ENCODE measurements at regions not wholly inside any gene's neighbourhood (a gene's known extent, or its start where the extent isn't known, plus 50 kb on each side); places are given as distances from the start of the nearest gene placed in this dataset.

DNA sequence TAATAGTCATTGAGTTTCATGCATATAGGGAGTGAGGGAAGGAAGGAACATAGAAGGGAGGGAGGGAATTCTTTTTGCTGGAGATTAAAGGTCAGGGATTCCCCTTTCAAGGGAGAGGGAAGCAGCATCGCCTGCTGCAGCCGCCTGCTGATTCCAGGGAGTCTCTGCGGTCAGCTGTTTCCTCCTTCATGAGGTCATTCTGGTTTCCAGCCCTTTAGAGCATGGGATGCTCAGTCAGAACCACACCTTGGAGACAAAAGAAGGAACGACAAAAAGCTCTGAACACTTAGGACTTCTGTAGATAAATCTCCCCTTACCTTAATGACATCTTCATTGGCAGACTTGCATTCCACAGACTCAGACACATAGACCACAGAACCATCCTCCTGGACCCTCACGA is 923.0 kb upstream of the TMEM132C start:
- Histone ChIP-seq H3K9me3 (ENCODE audit: low read depth, low read length) (no peaks in the 10 kb centered on the region), H3K4me2 (ENCODE audit: insufficient read depth, low read length) (no peak overlapping the region), H3K4me1 (ENCODE audit: insufficient read depth, low read length) (no peaks in the 10 kb centered on the region), H3K27ac (ENCODE audit: low read depth, low read length) (no peak overlapping the region), H3K79me2 (ENCODE audit: insufficient read depth, low read length) (no peaks in the 10 kb centered on the region), H3K36me3 (ENCODE audit: insufficient read depth, low read length) (no peaks in the 10 kb centered on the region), H3K27me3 (ENCODE audit: insufficient read depth, low read length) (peaks cover 4% of the 10 kb centered on the region), H4K20me1 (ENCODE audit: insufficient read depth, low read length) (no peaks in the 10 kb centered on the region), H2AFZ (ENCODE audit: low read length) (no peak overlapping the region), H3K4me3 (ENCODE audit: insufficient read depth, low read length) (no peak overlapping the region)
- TF ChIP-seq, protein P1, sequence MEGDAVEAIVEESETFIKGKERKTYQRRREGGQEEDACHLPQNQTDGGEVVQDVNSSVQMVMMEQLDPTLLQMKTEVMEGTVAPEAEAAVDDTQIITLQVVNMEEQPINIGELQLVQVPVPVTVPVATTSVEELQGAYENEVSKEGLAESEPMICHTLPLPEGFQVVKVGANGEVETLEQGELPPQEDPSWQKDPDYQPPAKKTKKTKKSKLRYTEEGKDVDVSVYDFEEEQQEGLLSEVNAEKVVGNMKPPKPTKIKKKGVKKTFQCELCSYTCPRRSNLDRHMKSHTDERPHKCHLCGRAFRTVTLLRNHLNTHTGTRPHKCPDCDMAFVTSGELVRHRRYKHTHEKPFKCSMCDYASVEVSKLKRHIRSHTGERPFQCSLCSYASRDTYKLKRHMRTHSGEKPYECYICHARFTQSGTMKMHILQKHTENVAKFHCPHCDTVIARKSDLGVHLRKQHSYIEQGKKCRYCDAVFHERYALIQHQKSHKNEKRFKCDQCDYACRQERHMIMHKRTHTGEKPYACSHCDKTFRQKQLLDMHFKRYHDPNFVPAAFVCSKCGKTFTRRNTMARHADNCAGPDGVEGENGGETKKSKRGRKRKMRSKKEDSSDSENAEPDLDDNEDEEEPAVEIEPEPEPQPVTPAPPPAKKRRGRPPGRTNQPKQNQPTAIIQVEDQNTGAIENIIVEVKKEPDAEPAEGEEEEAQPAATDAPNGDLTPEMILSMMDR (IDR thresholded peaks at IDR 0.05; ENCODE audit: extremely low read depth, low read depth, low read length): no peak
- DNase-seq (ENCODE audit: insufficient read length, low spot score, missing footprints): no peak

DNA sequence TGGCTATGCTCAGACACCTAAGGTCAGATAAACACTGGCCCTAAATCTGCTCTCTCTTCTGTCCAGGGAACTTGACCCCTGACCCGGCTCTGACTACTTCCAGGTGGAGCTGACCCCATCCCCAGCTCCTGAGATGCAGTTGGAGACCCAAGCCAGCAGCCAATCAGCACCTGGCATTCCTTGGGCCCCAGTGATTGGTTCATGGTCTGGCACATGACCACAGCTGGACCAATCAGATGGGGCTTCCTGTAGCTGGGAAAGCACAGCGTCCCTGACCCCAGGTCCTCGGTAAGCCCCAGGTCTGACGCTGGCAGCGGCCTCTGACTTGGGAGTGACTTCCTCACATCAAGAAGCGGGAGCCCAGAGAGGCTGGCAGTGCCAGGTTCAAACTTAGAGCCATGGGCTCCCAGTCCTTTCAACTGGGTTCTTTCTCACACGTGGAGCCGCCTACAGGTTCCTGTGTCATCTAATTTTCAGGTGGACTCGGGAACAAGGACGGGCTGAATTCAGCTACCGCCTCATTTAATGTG is 915.4 kb upstream of the TMEM132C start:
- TF ChIP-seq, protein P1 (IDR thresholded peaks at IDR 0.05; ENCODE audit: extremely low read depth, low read depth, low read length): no peak
- Histone ChIP-seq H3K4me2 (ENCODE audit: insufficient read depth, low read length) (no peak overlapping the region), H3K27me3 (ENCODE audit: insufficient read depth, low read length) (peaks cover 4% of the 10 kb centered on the region), H2AFZ (ENCODE audit: low read length) (no peak overlapping the region), H3K79me2 (ENCODE audit: insufficient read depth, low read length) (no peaks in the 10 kb centered on the region), H3K4me3 (ENCODE audit: insufficient read depth, low read length) (no peak overlapping the region), H4K20me1 (ENCODE audit: insufficient read depth, low read length) (no peaks in the 10 kb centered on the region), H3K27ac (ENCODE audit: low read depth, low read length) (no peak overlapping the region), H3K36me3 (ENCODE audit: insufficient read depth, low read length) (no peaks in the 10 kb centered on the region), H3K9me3 (ENCODE audit: low read depth, low read length) (no peaks in the 10 kb centered on the region), H3K4me1 (ENCODE audit: insufficient read depth, low read length) (no peaks in the 10 kb centered on the region)
- DNase-seq (ENCODE audit: insufficient read length, low spot score, missing footprints): no peak

DNA sequence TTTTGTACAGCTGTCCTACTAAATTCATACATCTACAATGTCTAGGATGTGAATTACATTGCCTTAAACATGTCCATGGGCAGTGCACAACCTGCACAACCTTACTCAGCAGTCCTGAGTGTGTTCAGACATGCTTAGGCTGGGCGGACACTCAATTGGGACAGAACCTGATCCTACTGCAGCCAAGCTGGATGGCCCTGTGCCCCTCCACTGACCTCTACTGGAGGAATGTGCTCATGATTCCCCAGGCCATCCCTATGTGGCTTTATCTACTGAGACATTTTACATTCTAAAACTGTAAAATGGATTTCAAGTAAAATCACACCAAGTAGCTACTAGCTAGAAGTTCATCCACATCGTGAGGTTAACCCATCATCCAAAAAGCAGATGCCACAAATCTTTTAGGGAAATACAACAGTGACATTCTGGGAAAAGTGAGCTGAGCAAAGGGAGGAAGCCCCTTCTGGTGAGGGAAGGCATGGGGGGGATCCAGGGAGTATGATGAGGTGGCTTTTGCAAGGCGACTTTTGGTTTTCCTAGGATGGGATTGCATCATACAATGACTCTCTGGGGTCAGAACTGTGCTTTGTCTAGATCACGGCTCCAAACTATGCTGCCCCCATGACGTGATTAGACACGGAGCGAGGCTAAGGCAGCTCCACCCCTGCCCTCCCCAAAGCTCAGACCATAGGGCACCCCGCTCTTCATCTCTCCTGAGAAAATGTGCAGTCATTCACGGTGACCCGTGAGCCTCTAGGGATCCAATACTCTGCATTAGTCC is 911.7 kb upstream of the TMEM132C start:
- no peaks in the 10 kb centered on the region for H4K20me1 ChIP-seq (ENCODE audit: insufficient read depth, low read length)
- no peaks in the 10 kb centered on the region for H3K36me3 ChIP-seq (ENCODE audit: insufficient read depth, low read length)
- H3K79me2 ChIP-seq (ENCODE audit: insufficient read depth, low read length): no peaks in the 10 kb centered on the region
- H3K27me3 ChIP-seq (ENCODE audit: insufficient read depth, low read length): no peaks in the 10 kb centered on the region
- TF ChIP-seq, protein P1 (IDR thresholded peaks at IDR 0.05; ENCODE audit: extremely low read depth, low read depth, low read length): peak; percentile 71
- H3K9me3 ChIP-seq (ENCODE audit: low read depth, low read length): no peaks in the 10 kb centered on the region
- no peak overlapping the region for H3K4me2 ChIP-seq (ENCODE audit: insufficient read depth, low read length)
- DNase-seq (ENCODE audit: insufficient read length, low spot score, missing footprints): peak; percentile 69
- no peak overlapping the region for H3K4me3 ChIP-seq (ENCODE audit: insufficient read depth, low read length)
- H2AFZ ChIP-seq (ENCODE audit: low read length): no peak overlapping the region
- no peaks in the 10 kb centered on the region for H3K4me1 ChIP-seq (ENCODE audit: insufficient read depth, low read length)
- no peak overlapping the region for H3K27ac ChIP-seq (ENCODE audit: low read depth, low read length)

DNA sequence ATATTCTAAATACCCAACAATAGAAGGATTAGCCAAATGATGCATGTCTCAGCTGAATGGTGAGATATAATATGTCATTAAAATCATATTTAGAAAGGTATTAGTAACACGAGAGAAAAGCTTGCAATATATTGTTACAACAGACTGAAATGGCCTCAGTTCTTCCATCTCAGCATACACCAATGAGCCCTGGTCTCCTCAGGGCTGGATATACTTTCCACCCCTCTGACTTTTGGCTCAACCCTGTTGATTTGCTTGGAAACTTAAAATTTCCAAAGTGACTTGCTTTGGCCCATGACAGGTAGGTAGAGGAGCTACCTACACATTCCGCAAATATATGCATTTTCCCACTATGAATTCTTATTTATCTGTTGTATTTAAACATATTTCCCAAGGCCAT is 908.1 kb upstream of the TMEM132C start:
- H3K9me3 ChIP-seq (ENCODE audit: low read depth, low read length): no peaks in the 10 kb centered on the region
- no peak for DNase-seq (ENCODE audit: insufficient read length, low spot score, missing footprints)
- TF ChIP-seq, protein P1 (IDR thresholded peaks at IDR 0.05; ENCODE audit: extremely low read depth, low read depth, low read length): no peak
- H3K36me3 ChIP-seq (ENCODE audit: insufficient read depth, low read length): no peaks in the 10 kb centered on the region
- no peaks in the 10 kb centered on the region for H4K20me1 ChIP-seq (ENCODE audit: insufficient read depth, low read length)
- no peak overlapping the region for H3K4me2 ChIP-seq (ENCODE audit: insufficient read depth, low read length)
- no peak overlapping the region for H3K27ac ChIP-seq (ENCODE audit: low read depth, low read length)
- no peak overlapping the region for H3K4me3 ChIP-seq (ENCODE audit: insufficient read depth, low read length)
- no peak overlapping the region for H2AFZ ChIP-seq (ENCODE audit: low read length)
- H3K79me2 ChIP-seq (ENCODE audit: insufficient read depth, low read length): no peaks in the 10 kb centered on the region
- H3K4me1 ChIP-seq (ENCODE audit: insufficient read depth, low read length): no peaks in the 10 kb centered on the region
- no peaks in the 10 kb centered on the region for H3K27me3 ChIP-seq (ENCODE audit: insufficient read depth, low read length)
